Peyer's patch (tissue), 4 donors: ENCODE measurements at regions not wholly inside any gene's neighbourhood (a gene's known extent, or its start where the extent isn't known, plus 50 kb on each side); places are given as distances from the start of the nearest gene placed in this dataset.

Experiments
- CTCF ChIP-seq, 6 experiments: fragments of 450-650 bp in 4 of 6; fragments of 200-600 bp in 2 of 6; sonication (generic) in 1 of 6; IDR thresholded peaks; one replicate each; pipeline ENCODE4 v1.5.1; 2017 to 2019; ENCODE audit warnings: antibody characterized with exemption in 6 of 6, mild to moderate bottlenecking in 3 of 6, moderate library complexity in 1 of 6
- POLR2A ChIP-seq, 2 donors: fragments of 450-650 bp; IDR thresholded peaks; one replicate each; pipeline ENCODE4 v1.5.1; 2017; ENCODE audit warnings: antibody characterized with exemption in 2 of 2, mild to moderate bottlenecking in 2 of 2, moderate library complexity in 2 of 2

DNA sequence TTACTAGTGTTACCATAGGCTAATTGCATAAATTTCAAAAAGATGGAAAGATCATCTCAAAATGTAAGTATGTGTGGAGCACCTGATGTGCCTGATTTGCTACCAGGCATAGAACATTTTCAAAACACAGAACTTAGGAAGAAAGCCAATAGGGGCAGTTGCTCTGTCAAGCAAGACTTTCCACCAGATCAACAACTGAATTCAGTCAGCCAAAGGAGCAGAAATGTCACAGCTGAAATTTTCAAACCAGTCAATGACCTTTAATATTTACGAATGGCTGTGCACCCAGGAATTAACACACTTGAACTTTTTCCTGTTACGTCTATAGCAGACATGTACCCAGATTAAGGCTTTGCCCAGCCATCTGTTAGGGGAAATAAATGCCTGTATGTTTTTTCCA lies 452.8 kb upstream of the PTGER4 start:
- no peak for TF ChIP-seq CTCF (IDR thresholded peaks at IDR 0.05)
- no peak for TF ChIP-seq POLR2A (IDR thresholded peaks at IDR 0.05)
